ENCODE measurements at regions not wholly inside any gene's neighbourhood (a gene's known extent, or its start where the extent isn't known, plus 50 kb on each side); places are given as distances from the start of the nearest gene placed in this dataset.

DNA sequence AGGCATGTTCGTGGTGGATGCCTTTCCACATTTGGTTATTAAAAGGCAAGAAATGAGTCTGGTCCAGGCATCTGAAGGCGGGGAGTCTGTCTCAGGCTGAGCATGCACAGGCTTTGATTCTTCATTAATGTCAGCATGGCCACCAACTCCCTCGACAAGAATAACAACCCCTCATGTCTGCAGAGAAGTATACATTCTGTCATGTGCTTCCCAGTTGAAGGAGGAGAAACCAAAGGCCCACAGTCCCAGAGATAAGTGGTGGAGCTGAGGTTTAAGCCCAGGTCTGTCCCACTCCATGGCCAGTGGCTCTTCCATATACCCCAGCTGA lies 61.6 kb upstream of the LAPTM5 start:
- DNase-seq (ENCODE audit: insufficient read length, low spot score, missing footprints): no peak
- no peaks in the 10 kb centered on the region for H4K20me1 ChIP-seq (ENCODE audit: insufficient read depth, low read length)
- TF ChIP-seq, protein P1, sequence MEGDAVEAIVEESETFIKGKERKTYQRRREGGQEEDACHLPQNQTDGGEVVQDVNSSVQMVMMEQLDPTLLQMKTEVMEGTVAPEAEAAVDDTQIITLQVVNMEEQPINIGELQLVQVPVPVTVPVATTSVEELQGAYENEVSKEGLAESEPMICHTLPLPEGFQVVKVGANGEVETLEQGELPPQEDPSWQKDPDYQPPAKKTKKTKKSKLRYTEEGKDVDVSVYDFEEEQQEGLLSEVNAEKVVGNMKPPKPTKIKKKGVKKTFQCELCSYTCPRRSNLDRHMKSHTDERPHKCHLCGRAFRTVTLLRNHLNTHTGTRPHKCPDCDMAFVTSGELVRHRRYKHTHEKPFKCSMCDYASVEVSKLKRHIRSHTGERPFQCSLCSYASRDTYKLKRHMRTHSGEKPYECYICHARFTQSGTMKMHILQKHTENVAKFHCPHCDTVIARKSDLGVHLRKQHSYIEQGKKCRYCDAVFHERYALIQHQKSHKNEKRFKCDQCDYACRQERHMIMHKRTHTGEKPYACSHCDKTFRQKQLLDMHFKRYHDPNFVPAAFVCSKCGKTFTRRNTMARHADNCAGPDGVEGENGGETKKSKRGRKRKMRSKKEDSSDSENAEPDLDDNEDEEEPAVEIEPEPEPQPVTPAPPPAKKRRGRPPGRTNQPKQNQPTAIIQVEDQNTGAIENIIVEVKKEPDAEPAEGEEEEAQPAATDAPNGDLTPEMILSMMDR (IDR thresholded peaks at IDR 0.05; ENCODE audit: extremely low read depth, low read depth, low read length): no peak
- H3K79me2 ChIP-seq (ENCODE audit: insufficient read depth, low read length): no peaks in the 10 kb centered on the region
- H2AFZ ChIP-seq (ENCODE audit: low read length): no peak overlapping the region
- H3K4me1 ChIP-seq (ENCODE audit: insufficient read depth, low read length): peaks cover 21% of the 10 kb centered on the region
- H3K9me3 ChIP-seq (ENCODE audit: low read depth, low read length): no peaks in the 10 kb centered on the region
- peaks cover 10% of the 10 kb centered on the region for H3K27me3 ChIP-seq (ENCODE audit: insufficient read depth, low read length)
- no peaks in the 10 kb centered on the region for H3K36me3 ChIP-seq (ENCODE audit: insufficient read depth, low read length)
- no peak overlapping the region for H3K4me3 ChIP-seq (ENCODE audit: insufficient read depth, low read length)
- no peak overlapping the region for H3K4me2 ChIP-seq (ENCODE audit: insufficient read depth, low read length)
- no peak overlapping the region for H3K27ac ChIP-seq (ENCODE audit: low read depth, low read length)

DNA sequence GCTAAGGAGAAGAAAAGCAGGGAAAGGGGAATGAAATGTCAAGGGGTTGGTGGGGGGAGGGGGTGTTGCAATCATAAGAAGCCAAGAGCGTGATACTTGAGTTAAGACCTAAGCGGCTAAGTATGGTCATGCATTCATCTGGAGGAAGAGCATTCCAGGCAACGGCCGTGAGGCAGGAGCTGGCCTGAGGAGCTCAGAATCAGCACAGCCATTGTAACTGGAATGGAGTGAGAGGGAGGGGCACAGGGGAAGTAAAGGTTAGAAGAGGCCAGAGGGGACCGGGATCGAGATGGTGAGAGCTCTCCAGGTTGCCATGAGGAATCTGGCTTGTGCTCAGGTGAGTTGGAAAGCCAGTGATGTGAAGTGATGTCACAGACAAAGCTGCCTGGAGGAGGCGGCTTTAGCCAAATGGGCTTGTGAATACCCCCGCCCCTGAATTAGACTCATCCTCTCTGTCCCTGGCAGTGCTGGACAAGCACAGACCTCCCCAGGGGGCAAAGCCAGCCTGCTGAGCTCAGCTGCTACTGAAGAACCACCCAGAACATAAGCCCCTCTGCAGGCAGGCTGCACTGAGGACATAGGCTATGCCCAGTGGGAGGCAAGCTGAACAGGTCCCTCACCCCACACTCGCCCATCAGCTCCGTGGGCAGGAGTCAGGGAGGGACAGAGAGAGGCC lies 61.1 kb upstream of the LAPTM5 start:
- TF ChIP-seq, protein P1 (IDR thresholded peaks at IDR 0.05; ENCODE audit: extremely low read depth, low read depth, low read length): no peak
- Histone ChIP-seq H4K20me1 (ENCODE audit: insufficient read depth, low read length) (no peaks in the 10 kb centered on the region), H3K36me3 (ENCODE audit: insufficient read depth, low read length) (no peaks in the 10 kb centered on the region), H3K79me2 (ENCODE audit: insufficient read depth, low read length) (no peaks in the 10 kb centered on the region), H3K9me3 (ENCODE audit: low read depth, low read length) (no peaks in the 10 kb centered on the region), H3K4me1 (ENCODE audit: insufficient read depth, low read length) (peaks cover 19% of the 10 kb centered on the region), H3K27me3 (ENCODE audit: insufficient read depth, low read length) (peaks cover 10% of the 10 kb centered on the region), H3K4me2 (ENCODE audit: insufficient read depth, low read length) (no peak overlapping the region), H3K27ac (ENCODE audit: low read depth, low read length) (no peak overlapping the region), H2AFZ (ENCODE audit: low read length) (no peak overlapping the region), H3K4me3 (ENCODE audit: insufficient read depth, low read length) (no peak overlapping the region)
- DNase-seq (ENCODE audit: insufficient read length, low spot score, missing footprints): no peak

GRCh38 chr1:30817548-30817947 lies 60.0 kb upstream of the LAPTM5 start:
- no peaks in the 10 kb centered on the region for H4K20me1 ChIP-seq (ENCODE audit: insufficient read depth, low read length)
- peaks cover 10% of the 10 kb centered on the region for H3K27me3 ChIP-seq (ENCODE audit: insufficient read depth, low read length)
- peaks cover 14% of the 10 kb centered on the region for H3K4me1 ChIP-seq (ENCODE audit: insufficient read depth, low read length)
- no peak overlapping the region for H3K27ac ChIP-seq (ENCODE audit: low read depth, low read length)
- H3K36me3 ChIP-seq (ENCODE audit: insufficient read depth, low read length): no peaks in the 10 kb centered on the region
- no peak for DNase-seq (ENCODE audit: insufficient read length, low spot score, missing footprints)
- no peak overlapping the region for H3K4me2 ChIP-seq (ENCODE audit: insufficient read depth, low read length)
- TF ChIP-seq, protein P1 (IDR thresholded peaks at IDR 0.05; ENCODE audit: extremely low read depth, low read depth, low read length): no peak
- H2AFZ ChIP-seq (ENCODE audit: low read length): no peak overlapping the region
- no peak overlapping the region for H3K4me3 ChIP-seq (ENCODE audit: insufficient read depth, low read length)
- H3K79me2 ChIP-seq (ENCODE audit: insufficient read depth, low read length): no peaks in the 10 kb centered on the region
- H3K9me3 ChIP-seq (ENCODE audit: low read depth, low read length): no peaks in the 10 kb centered on the region

DNA sequence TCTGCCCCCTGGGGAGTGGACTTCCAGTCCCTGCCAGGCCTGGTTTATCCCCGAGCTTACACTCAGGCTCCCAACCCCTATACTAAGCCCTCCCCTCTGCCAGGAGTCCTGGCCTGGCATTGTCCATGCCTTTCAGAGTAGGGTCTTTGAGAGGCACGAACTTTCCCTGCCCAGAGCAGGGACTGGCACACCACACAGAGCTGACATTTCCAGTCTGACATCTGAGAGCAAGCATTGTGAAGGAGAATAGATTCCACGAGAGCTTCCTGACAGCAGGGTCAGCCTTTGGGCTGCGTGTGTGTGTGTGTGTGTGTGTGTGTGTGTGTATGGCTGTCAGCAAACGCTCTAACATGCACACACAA lies 59.5 kb upstream of the LAPTM5 start:
- DNase-seq (ENCODE audit: insufficient read length, low spot score, missing footprints): no peak
- Histone ChIP-seq H2AFZ (ENCODE audit: low read length) (no peak overlapping the region), H4K20me1 (ENCODE audit: insufficient read depth, low read length) (no peaks in the 10 kb centered on the region), H3K4me2 (ENCODE audit: insufficient read depth, low read length) (peak overlapping the region; percentile 62), H3K36me3 (ENCODE audit: insufficient read depth, low read length) (no peaks in the 10 kb centered on the region), H3K27ac (ENCODE audit: low read depth, low read length) (no peak overlapping the region), H3K9me3 (ENCODE audit: low read depth, low read length) (no peaks in the 10 kb centered on the region), H3K27me3 (ENCODE audit: insufficient read depth, low read length) (peaks cover 10% of the 10 kb centered on the region), H3K4me1 (ENCODE audit: insufficient read depth, low read length) (peaks cover 14% of the 10 kb centered on the region), H3K79me2 (ENCODE audit: insufficient read depth, low read length) (no peaks in the 10 kb centered on the region), H3K4me3 (ENCODE audit: insufficient read depth, low read length) (no peak overlapping the region)
- TF ChIP-seq, protein P1 (IDR thresholded peaks at IDR 0.05; ENCODE audit: extremely low read depth, low read depth, low read length): no peak
